ENCODE measurements at regions not wholly inside any gene's neighbourhood (a gene's known extent, or its start where the extent isn't known, plus 50 kb on each side); places are given as distances from the start of the nearest gene placed in this dataset.

DNA sequence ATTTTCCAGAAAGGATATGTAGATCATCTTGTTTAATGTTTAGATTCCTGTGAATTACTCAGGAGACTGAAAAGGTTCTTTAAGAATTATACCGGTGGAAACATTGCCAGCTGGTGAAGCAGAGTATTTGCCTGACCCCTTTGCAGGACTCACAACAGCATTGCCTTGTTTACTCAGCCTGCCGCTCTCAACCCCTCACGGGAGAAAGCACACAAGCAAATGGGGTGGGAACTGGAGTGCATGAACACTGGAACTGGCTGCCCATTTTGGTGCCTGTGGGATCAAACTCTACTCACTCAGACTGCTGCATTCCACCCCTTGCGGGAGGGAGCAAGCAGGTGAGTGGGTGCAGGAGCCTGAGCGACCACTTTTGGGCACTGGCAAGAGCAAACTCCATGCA is 804.7 kb upstream of the SLITRK1 start:
- H3K27ac ChIP-seq: peak overlapping the region; percentile 28 to 74 (median 71)
- H3K36me3 ChIP-seq: no peaks in the 10 kb centered on the region
- H3K4me3 ChIP-seq (replicated peaks in 1 of 3): no peak overlapping the region
- 40% methylated on average over 4 to 5 of the region's 5 CpGs for WGBS, 2 donors
- intact Hi-C loops (cut with DNase I): no loop called here
- peak; percentile 69 to 73 for DNase-seq
- TF ChIP-seq POLR2A (IDR thresholded peaks at IDR 0.05): no peak
- TF ChIP-seq, protein P1, sequence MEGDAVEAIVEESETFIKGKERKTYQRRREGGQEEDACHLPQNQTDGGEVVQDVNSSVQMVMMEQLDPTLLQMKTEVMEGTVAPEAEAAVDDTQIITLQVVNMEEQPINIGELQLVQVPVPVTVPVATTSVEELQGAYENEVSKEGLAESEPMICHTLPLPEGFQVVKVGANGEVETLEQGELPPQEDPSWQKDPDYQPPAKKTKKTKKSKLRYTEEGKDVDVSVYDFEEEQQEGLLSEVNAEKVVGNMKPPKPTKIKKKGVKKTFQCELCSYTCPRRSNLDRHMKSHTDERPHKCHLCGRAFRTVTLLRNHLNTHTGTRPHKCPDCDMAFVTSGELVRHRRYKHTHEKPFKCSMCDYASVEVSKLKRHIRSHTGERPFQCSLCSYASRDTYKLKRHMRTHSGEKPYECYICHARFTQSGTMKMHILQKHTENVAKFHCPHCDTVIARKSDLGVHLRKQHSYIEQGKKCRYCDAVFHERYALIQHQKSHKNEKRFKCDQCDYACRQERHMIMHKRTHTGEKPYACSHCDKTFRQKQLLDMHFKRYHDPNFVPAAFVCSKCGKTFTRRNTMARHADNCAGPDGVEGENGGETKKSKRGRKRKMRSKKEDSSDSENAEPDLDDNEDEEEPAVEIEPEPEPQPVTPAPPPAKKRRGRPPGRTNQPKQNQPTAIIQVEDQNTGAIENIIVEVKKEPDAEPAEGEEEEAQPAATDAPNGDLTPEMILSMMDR (IDR thresholded peaks at IDR 0.05): peak in 1 of 6 experiments; percentile 13
- no peaks in the 10 kb centered on the region for H3K9me3 ChIP-seq
- H3K4me1 ChIP-seq: peaks cover 25 to 31% of the 10 kb centered on the region in 2 donors
- H3K27me3 ChIP-seq: no peaks in the 10 kb centered on the region

DNA sequence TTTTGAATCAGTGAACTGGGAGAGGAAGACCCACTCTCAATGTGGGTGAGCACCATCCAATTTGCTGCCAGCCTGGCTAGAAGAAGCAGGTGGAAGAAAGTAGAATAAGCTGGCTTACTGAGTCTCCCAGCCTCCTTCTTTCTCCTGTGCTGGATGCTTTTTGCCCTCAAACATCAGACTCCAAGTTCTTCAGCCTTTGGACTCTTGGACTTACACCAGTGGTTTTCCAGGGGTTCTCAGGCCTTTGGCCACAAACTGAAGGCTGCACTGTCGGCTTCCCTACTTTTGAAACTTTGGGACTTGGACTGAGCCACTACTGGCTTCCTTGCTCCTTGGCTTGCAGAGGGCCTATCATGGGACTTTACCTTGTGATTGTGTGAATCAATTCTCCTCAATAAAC is 804.2 kb upstream of the SLITRK1 start:
- WGBS, 2 donors: 73 to 80% methylated on average over 1 of the region's 1 CpG
- Histone ChIP-seq H3K27me3 (no peaks in the 10 kb centered on the region), H3K36me3 (no peaks in the 10 kb centered on the region), H3K27ac (peak overlapping the region in 2 of 3 donors; percentile 69 to 74), H3K4me3 (replicated peaks in 1 of 3) (no peak overlapping the region), H3K4me1 (peaks cover 25 to 31% of the 10 kb centered on the region in 2 donors), H3K9me3 (no peaks in the 10 kb centered on the region)
- intact Hi-C loops (cut with DNase I): no loop called here
- DNase-seq: no peak
- TF ChIP-seq, protein P1 (IDR thresholded peaks at IDR 0.05): no peak
- no peak for TF ChIP-seq POLR2A (IDR thresholded peaks at IDR 0.05)

DNA sequence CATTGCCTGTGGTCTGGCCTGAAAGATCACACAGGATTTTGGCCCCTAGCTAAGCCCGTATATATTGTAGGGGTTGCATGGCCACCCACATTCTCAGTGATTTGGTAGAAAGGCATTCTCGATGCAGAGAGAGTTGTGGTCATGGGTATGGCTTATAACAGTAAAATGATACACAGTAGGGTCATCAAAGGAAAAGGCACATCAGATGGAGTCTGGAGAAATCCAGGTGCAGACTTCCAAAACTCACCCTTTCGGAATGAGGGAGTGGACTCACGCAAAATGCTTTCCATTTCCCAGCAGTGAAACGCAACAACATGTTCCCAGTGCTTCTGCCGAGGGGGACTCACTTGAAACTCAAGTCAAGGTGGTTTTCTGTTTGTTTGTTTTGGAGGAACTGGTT is 802.5 kb upstream of the SLITRK1 start:
- H3K4me1 ChIP-seq: peaks cover 25 to 31% of the 10 kb centered on the region in 2 donors
- H3K9me3 ChIP-seq: no peaks in the 10 kb centered on the region
- WGBS, 2 donors: 81 to 86% methylated on average over 6 of the region's 6 CpGs
- no peak overlapping the region for H3K4me3 ChIP-seq (replicated peaks in 1 of 3)
- no peak for DNase-seq
- no peak for TF ChIP-seq POLR2A (IDR thresholded peaks at IDR 0.05)
- TF ChIP-seq, protein P1 (IDR thresholded peaks at IDR 0.05): no peak
- H3K27ac ChIP-seq: peak overlapping the region in 2 of 3 donors; percentile 58 to 71
- H3K27me3 ChIP-seq: no peaks in the 10 kb centered on the region
- intact Hi-C loops (cut with DNase I): no loop called here
- H3K36me3 ChIP-seq: no peaks in the 10 kb centered on the region

DNA sequence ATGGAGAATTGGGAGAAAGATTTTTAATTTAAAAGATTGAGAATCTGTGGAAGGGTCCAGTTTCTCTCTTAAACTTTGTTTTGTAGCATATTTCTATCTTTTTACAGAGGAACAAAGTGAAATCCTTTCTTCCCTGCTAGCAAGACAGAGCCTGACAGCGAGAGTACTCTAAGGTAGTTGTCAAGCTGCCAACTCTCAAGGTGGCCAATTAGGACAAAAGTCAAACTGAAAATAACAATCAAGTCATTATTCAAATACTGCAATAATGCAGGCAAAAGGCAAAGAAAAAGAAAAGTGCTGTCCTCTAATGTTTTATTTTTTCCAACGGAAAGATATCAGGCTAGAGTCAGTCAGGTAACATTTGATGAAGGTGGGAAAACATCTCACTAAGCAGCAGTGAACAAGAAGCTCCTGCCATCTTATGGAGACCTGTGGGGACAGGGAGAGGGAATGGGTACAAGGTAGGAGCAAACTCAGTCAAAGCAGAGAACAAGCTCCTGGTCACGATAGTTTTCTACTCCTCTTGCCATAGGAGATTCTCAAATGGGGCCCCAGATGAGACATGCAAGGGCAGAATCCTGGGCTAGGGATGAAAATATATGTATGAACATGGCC is 801.9 kb upstream of the SLITRK1 start:
- DNase-seq: peak; percentile 54 to 57
- Histone ChIP-seq H3K4me1 (peaks cover 25 to 31% of the 10 kb centered on the region in 2 donors), H3K9me3 (no peaks in the 10 kb centered on the region), H3K27ac (peak overlapping the region in 2 of 3 donors; percentile 58 to 71), H3K27me3 (no peaks in the 10 kb centered on the region), H3K4me3 (replicated peaks in 1 of 3) (no peak overlapping the region), H3K36me3 (no peaks in the 10 kb centered on the region)
- TF ChIP-seq, protein P1 (IDR thresholded peaks at IDR 0.05): no peak
- TF ChIP-seq POLR2A (IDR thresholded peaks at IDR 0.05): no peak
- 33 to 38% methylated on average over 3 of the region's 3 CpGs for whole genome bisulfite sequencing, 2 donors
- intact Hi-C loops (cut with DNase I): no loop called here

DNA sequence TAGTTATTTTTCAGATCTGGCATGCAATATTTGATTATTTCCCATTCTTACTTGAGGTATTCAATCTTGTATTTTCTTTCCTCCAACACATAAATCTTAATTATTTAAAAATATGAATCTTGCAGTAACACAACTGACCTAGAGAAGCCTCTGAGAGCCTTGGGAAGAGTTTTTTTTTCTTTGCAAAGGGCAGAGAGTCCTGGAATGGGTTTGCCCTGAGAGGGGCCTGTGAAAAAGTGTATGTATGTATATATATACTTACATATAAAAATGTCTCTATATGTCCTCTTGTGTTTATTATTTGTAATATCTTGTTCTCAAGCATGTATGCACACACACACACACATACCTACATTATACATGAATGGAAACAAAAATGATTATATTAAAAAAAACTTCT is 801.2 kb upstream of the SLITRK1 start:
- Histone ChIP-seq H3K36me3 (no peaks in the 10 kb centered on the region), H3K9me3 (no peaks in the 10 kb centered on the region), H3K4me3 (replicated peaks in 1 of 3) (no peak overlapping the region), H3K4me1 (peaks cover 25 to 31% of the 10 kb centered on the region in 2 donors), H3K27me3 (no peaks in the 10 kb centered on the region), H3K27ac (peak overlapping the region in 2 of 3 donors; percentile 58 to 71)
- no peak for DNase-seq
- TF ChIP-seq POLR2A (IDR thresholded peaks at IDR 0.05): no peak
- TF ChIP-seq, protein P1 (IDR thresholded peaks at IDR 0.05): no peak
- intact Hi-C loops (cut with DNase I): no loop called here
